Transverse colon (tissue), 3 donors: ENCODE measurements at regions not wholly inside any gene's neighbourhood (a gene's known extent, or its start where the extent isn't known, plus 50 kb on each side); places are given as distances from the start of the nearest gene placed in this dataset.

Experiments used
- CTCF ChIP-seq, 5 experiments: fragments of 200-600 bp in 3 of 5; fragments of 450-650 bp in 2 of 5; sonication (generic) in 3 of 5; IDR thresholded peaks; 1 replicate in 2 of 5; 2 replicates in 3 of 5; pipeline ENCODE4 v1.5.1; 2016 to 2017; ENCODE audit warnings: antibody characterized with exemption in 5 of 5, inconsistent platforms in 3 of 5, mild to moderate bottlenecking in 2 of 5, moderate library complexity in 1 of 5
- POLR2A ChIP-seq: fragments of 450-650 bp; IDR thresholded peaks from one replicate; pipeline ENCODE4 v1.6.1; 2016; ENCODE audit warnings: antibody characterized with exemption, mild to moderate bottlenecking, moderate library complexity

GRCh38 chr10:76736392-76736791 lies 901.2 kb downstream of the KCNMA1 start:
- TF ChIP-seq CTCF (IDR thresholded peaks at IDR 0.05) (no peak), POLR2A (no peak)
